ENCODE measurements at regions not wholly inside any gene's neighbourhood (a gene's known extent, or its start where the extent isn't known, plus 50 kb on each side); places are given as distances from the start of the nearest gene placed in this dataset.
A peak's percentile ranks its signal among the peaks of the same experiment; 100 is the strongest.

GRCh38 chr4:63505714-63506460 lies 903.4 kb downstream of the TECRL start:
- DNase-seq (ENCODE audit: low read depth) = no peak

- DNase-seq (ENCODE audit: low read depth) = no peak
Measured at GRCh38 chr4:63493265-63493664, 916.0 kb downstream of the TECRL start.

GRCh38 chr4:63492515-63492914 lies 916.7 kb downstream of the TECRL start:
- DNase-seq (ENCODE audit: low read depth) = no peak

- no peak for DNase-seq (ENCODE audit: low read depth)
Measured at GRCh38 chr4:63464393-63464792, 944.9 kb downstream of the TECRL start.

- DNase-seq (ENCODE audit: low read depth) = no peak
Measured at GRCh38 chr4:63460075-63460474, 949.2 kb downstream of the TECRL start.

GRCh38 chr4:63459329-63459728 lies 949.9 kb downstream of the TECRL start:
- DNase-seq (ENCODE audit: low read depth) = no peak

GRCh38 chr4:63458010-63458409 lies 951.2 kb downstream of the TECRL start:
- no peak for DNase-seq (ENCODE audit: low read depth)

GRCh38 chr4:63440236-63440635 lies 969.0 kb downstream of the TECRL start:
- no peak for DNase-seq (ENCODE audit: low read depth)

- peak; percentile 21 for DNase-seq (ENCODE audit: low read depth)
Measured at GRCh38 chr4:63430105-63430504, 979.1 kb downstream of the TECRL start.

GRCh38 chr4:63396269-63396668 lies 1013.0 kb downstream of the TECRL start:
- DNase-seq (ENCODE audit: low read depth) = no peak

- DNase-seq (ENCODE audit: low read depth) = no peak
Measured at GRCh38 chr4:63393544-63393943, 1015.7 kb downstream of the TECRL start.

- DNase-seq (ENCODE audit: low read depth) = no peak
Measured at GRCh38 chr4:63379750-63380522, 1029.3 kb downstream of the TECRL start.

- DNase-seq (ENCODE audit: low read depth) = no peak
Measured at GRCh38 chr4:63371001-63371400, 1038.2 kb downstream of the TECRL start.

GRCh38 chr4:63361628-63362027 lies 1047.6 kb downstream of the TECRL start:
- peak; percentile 21 for DNase-seq (ENCODE audit: low read depth)

GRCh38 chr4:63361066-63361465 lies 1048.2 kb downstream of the TECRL start:
- no peak for DNase-seq (ENCODE audit: low read depth)

GRCh38 chr4:63349674-63350025 lies 1059.6 kb downstream of the TECRL start:
- no peak for DNase-seq (ENCODE audit: low read depth)

GRCh38 chr4:63348735-63349673 lies 1060.2 kb downstream of the TECRL start:
- DNase-seq (ENCODE audit: low read depth) = no peak

- DNase-seq (ENCODE audit: low read depth) = no peak
Measured at GRCh38 chr4:63325140-63325539, 1084.1 kb downstream of the TECRL start.

- DNase-seq (ENCODE audit: low read depth) = no peak
Measured at GRCh38 chr4:63316633-63317032, 1092.6 kb downstream of the TECRL start.

GRCh38 chr4:63315651-63316050 lies 1093.6 kb downstream of the TECRL start:
- no peak for DNase-seq (ENCODE audit: low read depth)

GRCh38 chr4:63308697-63309096 lies 1100.6 kb downstream of the TECRL start:
- no peak for DNase-seq (ENCODE audit: low read depth)

GRCh38 chr4:63302792-63303191 lies 1106.5 kb downstream of the TECRL start:
- DNase-seq (ENCODE audit: low read depth) = no peak
